ENCODE measurements at regions not wholly inside any gene's neighbourhood (a gene's known extent, or its start where the extent isn't known, plus 50 kb on each side); places are given as distances from the start of the nearest gene placed in this dataset.

DNA sequence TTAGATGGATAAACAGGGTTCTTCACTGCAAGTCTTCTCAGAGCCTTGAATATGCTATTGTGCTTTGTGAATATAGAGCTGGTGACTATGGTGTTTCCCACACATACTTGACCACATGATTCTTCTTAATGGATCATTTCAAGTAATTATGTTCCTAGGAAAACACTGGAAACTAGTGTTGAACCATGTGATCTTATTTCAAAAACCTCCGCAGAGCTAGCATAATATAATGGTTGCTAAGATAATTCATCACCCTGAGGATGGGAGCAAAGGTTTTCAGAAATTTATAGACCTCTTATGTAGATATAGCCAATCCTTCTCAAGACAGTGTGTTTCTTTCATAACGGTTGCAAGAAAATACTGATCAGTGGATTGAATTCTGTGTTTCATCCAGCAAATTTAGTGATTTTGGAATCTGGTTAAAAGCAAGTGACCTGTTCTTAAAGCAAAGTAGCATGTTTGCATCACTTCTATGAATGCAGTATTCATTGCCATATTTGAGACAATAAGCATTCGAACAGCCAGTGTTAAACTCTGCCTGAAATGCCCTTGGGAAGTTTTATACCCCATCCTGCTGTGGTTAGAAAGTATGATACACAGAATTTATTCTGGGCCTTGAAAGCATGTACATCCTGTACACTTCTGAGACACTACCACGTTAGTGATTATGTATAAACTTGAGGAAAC lies 341.0 kb upstream of the E2F7 start:
- DNase-seq, result no peak
- Histone ChIP-seq H3K4me1 (ENCODE audit: low read depth) (no peaks in the 10 kb centered on the region), H3K36me3 (ENCODE audit: low read depth) (no peaks in the 10 kb centered on the region), H3K9me3 (no peaks in the 10 kb centered on the region), H3K4me3 (no peak overlapping the region)
- TF ChIP-seq, protein P1, sequence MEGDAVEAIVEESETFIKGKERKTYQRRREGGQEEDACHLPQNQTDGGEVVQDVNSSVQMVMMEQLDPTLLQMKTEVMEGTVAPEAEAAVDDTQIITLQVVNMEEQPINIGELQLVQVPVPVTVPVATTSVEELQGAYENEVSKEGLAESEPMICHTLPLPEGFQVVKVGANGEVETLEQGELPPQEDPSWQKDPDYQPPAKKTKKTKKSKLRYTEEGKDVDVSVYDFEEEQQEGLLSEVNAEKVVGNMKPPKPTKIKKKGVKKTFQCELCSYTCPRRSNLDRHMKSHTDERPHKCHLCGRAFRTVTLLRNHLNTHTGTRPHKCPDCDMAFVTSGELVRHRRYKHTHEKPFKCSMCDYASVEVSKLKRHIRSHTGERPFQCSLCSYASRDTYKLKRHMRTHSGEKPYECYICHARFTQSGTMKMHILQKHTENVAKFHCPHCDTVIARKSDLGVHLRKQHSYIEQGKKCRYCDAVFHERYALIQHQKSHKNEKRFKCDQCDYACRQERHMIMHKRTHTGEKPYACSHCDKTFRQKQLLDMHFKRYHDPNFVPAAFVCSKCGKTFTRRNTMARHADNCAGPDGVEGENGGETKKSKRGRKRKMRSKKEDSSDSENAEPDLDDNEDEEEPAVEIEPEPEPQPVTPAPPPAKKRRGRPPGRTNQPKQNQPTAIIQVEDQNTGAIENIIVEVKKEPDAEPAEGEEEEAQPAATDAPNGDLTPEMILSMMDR (IDR thresholded peaks at IDR 0.05), result no peak
- no peak for ATAC-seq
- intact Hi-C loops (cut with DNase I, micrococcal nuclease), result no loop called here

DNA sequence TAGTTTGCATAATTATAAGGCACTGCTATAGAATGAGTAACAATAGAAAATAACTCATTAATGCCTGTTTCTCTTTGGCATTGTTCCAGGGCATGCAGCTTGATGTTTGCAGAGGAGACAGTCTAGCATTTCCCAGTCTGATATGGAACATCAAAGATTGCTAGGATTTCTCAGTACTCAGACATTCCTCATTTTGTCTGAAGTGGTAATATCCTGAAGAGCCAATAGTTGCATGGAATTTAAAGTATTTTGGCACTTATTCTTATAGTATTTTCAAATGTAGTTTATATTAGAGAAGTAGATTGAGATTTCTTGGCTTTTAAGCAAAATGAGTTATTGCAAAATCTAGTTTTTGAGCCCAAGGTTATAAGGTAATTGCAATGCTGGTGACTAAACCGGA lies 337.3 kb upstream of the E2F7 start:
- Histone ChIP-seq H3K9me3 (no peaks in the 10 kb centered on the region), H3K36me3 (ENCODE audit: low read depth) (no peaks in the 10 kb centered on the region), H3K4me3 (no peak overlapping the region), H3K4me1 (ENCODE audit: low read depth) (no peaks in the 10 kb centered on the region)
- ATAC-seq, result no peak
- intact Hi-C loops (cut with DNase I, micrococcal nuclease), result no loop called here
- DNase-seq, result no peak
- TF ChIP-seq, protein P1 (IDR thresholded peaks at IDR 0.05), result no peak

DNA sequence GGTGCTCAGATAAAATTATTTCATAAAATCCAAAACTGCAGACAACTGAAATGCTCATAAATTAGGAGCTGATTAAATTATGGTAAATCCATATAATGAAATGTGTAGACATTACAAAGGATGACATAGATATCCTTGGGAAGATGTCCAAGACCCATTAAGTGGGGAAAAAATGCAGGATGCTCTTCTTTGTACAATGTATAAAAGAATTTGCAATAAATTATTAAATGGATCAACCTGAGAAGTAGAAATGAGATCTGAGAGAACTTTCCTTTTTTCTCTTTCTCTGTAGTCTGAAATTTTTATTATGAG lies 336.4 kb upstream of the E2F7 start:
- Histone ChIP-seq H3K4me1 (ENCODE audit: low read depth) (no peaks in the 10 kb centered on the region), H3K9me3 (no peaks in the 10 kb centered on the region), H3K36me3 (ENCODE audit: low read depth) (no peaks in the 10 kb centered on the region), H3K4me3 (no peak overlapping the region)
- intact Hi-C loops (cut with DNase I, micrococcal nuclease), result no loop called here
- TF ChIP-seq, protein P1 (IDR thresholded peaks at IDR 0.05), result no peak
- no peak for ATAC-seq
- no peak for DNase-seq

DNA sequence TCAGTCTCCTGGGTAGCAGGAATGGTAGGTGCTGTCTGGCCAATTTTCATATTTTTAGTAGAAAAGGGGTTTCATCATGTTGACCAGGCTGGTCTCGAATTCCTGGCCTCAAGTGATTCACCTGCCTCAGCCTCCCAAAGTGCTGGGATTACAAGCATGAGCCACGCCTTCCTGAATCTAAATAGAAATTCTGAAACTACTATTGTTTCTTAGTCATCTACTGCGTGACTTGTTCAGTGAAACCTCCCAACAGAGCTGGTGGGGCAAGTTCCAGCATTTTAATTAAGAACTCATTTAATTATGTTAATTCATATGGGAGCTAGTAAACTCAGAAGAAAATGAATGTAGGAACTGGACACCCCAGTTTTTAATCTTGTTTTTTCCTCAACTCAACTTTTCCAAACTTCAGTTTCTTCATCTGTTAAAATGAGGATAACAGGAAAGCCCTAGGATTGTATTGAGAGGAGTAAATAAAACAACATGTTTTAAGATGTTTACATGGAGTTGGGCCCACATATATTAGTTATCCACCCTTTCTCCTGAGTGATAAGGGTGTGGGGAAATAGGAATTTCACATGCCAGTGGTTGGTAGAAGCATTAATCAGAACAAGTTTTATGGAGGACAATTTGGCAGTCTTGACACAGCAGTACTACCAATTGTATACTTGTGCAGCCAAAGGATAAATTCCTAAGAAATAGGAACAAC lies 335.8 kb upstream of the E2F7 start:
- intact Hi-C loops (cut with DNase I, micrococcal nuclease), result no loop called here
- Histone ChIP-seq H3K9me3 (no peaks in the 10 kb centered on the region), H3K36me3 (ENCODE audit: low read depth) (no peaks in the 10 kb centered on the region), H3K4me3 (no peak overlapping the region), H3K4me1 (ENCODE audit: low read depth) (no peaks in the 10 kb centered on the region)
- TF ChIP-seq, protein P1 (IDR thresholded peaks at IDR 0.05), result no peak
- ATAC-seq (no peak), DNase-seq (no peak)

DNA sequence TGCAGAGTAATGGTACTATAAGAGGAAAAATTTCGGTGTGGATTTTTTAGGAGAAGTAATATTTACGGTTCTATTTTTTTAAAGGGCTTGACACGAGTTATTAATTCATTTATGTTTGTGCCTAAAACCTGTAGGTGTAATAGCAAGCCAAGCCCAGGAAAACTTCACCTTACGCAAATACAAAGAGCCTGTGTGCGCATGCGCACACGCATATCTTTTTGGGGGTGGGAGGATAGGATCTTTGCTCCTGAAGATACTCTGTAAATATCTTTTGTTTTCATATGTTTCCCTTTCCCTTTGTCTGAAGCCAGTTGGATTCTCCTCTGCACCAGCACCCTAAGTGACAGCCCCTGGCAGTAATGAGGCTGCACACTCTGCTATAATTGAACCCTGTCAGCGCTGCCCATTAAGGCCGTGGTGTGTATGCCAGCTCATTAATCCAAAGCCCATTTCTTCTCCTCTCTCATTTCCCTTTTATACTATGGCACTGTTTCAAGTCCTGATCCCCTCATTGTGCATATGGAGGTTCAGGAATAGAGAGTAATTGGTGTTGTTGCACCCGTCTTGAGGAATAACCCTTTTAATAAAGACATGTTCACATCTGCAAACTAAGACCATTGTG lies 327.2 kb upstream of the E2F7 start:
- ATAC-seq (no peak), DNase-seq (no peak)
- H3K4me1 ChIP-seq (ENCODE audit: low read depth), result no peaks in the 10 kb centered on the region
- TF ChIP-seq, protein P1 (IDR thresholded peaks at IDR 0.05), result no peak
- H3K36me3 ChIP-seq (ENCODE audit: low read depth), result no peaks in the 10 kb centered on the region
- intact Hi-C loops (cut with DNase I, micrococcal nuclease), result no loop called here
- H3K9me3 ChIP-seq, result no peaks in the 10 kb centered on the region
- no peak overlapping the region for H3K4me3 ChIP-seq

Data from mucosa of descending colon (tissue), 3 donors.